H1 (cell line): ENCODE measurements at regions not wholly inside any gene's neighbourhood (a gene's known extent, or its start where the extent isn't known, plus 50 kb on each side); places are given as distances from the start of the nearest gene placed in this dataset.

Source experiments
- CBX8 ChIP-seq: fragments of 300-800, 300-1000 bp; sonication (generic); IDR thresholded peaks from 2 replicates; pipeline ENCODE4 v1.7.1; 2016; ENCODE audit warnings: low read depth, low read length, borderline replicate concordance
- CREB1 ChIP-seq: IDR thresholded peaks from 2 replicates; pipeline ENCODE4 v1.6.1; 2012; ENCODE audit warnings: inconsistent platforms
- EGR1 ChIP-seq: IDR thresholded peaks from 2 replicates; pipeline ENCODE4 v1.6.1; 2011; ENCODE audit warnings: low read depth, low read length, borderline replicate concordance
- GABPA ChIP-seq: IDR thresholded peaks from 2 replicates; pipeline ENCODE4 v1.6.1; 2011; ENCODE audit warnings: mild to moderate bottlenecking, low read length, moderate library complexity, borderline replicate concordance; ENCODE audit not compliant: insufficient read depth
- JUND ChIP-seq: IDR thresholded peaks from 2 replicates; pipeline ENCODE4 v1.6.1; 2011; ENCODE audit warnings: mild to moderate bottlenecking, improper control_type of control experiment, low read length
- KDM4A ChIP-seq: IDR thresholded peaks from one replicate; pipeline ENCODE4 v1.7.1; 2012; ENCODE audit warnings: low read depth, mild to moderate bottlenecking, moderate library complexity, low read length, inconsistent platforms; ENCODE audit not compliant: severe bottlenecking
- SP4 ChIP-seq: IDR thresholded peaks from 2 replicates; pipeline ENCODE4 v1.6.1; 2012; ENCODE audit warnings: low read length, inconsistent platforms

DNA sequence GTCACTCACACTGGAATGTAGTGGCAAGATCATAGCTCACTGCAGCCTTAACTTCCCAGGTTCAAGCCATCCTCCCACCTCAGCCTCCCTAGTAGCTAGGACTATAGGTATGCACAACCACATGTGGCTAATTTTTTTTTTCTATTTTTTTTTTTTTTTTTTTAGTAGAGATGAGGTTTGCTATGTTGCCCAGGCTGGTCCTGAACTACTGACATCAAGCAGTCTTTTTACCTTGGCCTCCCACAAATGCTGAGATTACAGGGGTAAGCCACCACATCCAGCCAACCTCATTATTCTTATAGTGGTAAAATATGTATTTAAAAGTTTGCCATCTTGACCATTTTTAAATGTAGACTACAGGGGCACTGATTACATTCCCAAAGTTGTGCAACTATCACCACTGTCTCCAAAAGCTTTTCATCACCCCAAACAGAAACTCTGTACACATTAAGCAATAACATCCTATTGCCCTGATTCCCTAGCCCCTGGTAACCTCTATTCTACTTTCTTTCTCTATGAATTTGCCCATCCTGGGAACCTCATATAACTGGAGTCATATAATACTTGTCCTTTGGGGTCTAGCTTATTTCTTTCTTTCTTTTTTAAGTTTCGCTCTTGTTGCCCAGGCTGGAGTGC lies 268.0 kb upstream of the JARID2 start (continued):
- no peak for TF ChIP-seq CBX8
- no peak for TF ChIP-seq SP4
- TF ChIP-seq JUND = no peak
- TF ChIP-seq KDM4A = no peak
- no peak for TF ChIP-seq EGR1
- TF ChIP-seq CREB1 = no peak
- TF ChIP-seq GABPA = no peak
